T-helper 1 cell treated with Interleukin-12 subunit alpha and Interleukin-12 subunit beta and Interleukin-4 antibody, amounts not matched to agents 30 ng/mL and 1 ng/mL, for 36 hours (primary cell): ENCODE measurements at regions not wholly inside any gene's neighbourhood (a gene's known extent, or its start where the extent isn't known, plus 50 kb on each side); places are given as distances from the start of the nearest gene placed in this dataset.
"Not testable (repeated sequence)": the region's sequence is repeated elsewhere in the genome, so short reads cannot be mapped to it uniquely, and the experiment has no call there.

ENCODE experiments used
- intact Hi-C: fragments of 100-400 bp; cut with micrococcal nuclease; formaldehyde crosslinking; loops from one replicate; pipeline ENCODE4 v1.15.1; 2024

- intact Hi-C loops: no loop called here
Measured at GRCh38 chr13:44147648-44148047, 226.0 kb upstream of the SERP2 start.

GRCh38 chr13:44148159-44148914, 225.3 kb upstream of the SERP2 start:
- intact Hi-C loops: no loop called here

GRCh38 chr13:44149231-44149630, 224.4 kb upstream of the SERP2 start:
- intact Hi-C loops: not testable (repeated sequence)

GRCh38 chr13:44149821-44150220, 223.8 kb upstream of the SERP2 start:
- intact Hi-C loops: no loop called here

- intact Hi-C loops: no loop called here
Measured at GRCh38 chr13:44151474-44151873, 222.2 kb upstream of the SERP2 start.

- intact Hi-C loops: no loop called here
Measured at GRCh38 chr13:44153496-44153895, 220.1 kb upstream of the SERP2 start.

- intact Hi-C loops: no loop called here
Measured at GRCh38 chr13:44155422-44156293, 218.0 kb upstream of the SERP2 start.

- intact Hi-C loops: no loop called here
Measured at GRCh38 chr13:44156294-44156658, 217.3 kb upstream of the SERP2 start.

- intact Hi-C loops: no loop called here
Measured at GRCh38 chr13:44157606-44158005, 216.0 kb upstream of the SERP2 start.

GRCh38 chr13:44158098-44158521, 215.5 kb upstream of the SERP2 start:
- intact Hi-C loops: no loop called here

- intact Hi-C loops: no loop called here
Measured at GRCh38 chr13:44158881-44159632, 214.6 kb upstream of the SERP2 start.

GRCh38 chr13:44159633-44160279, 213.9 kb upstream of the SERP2 start:
- intact Hi-C loops: no loop called here

GRCh38 chr13:44160591-44161191, 212.9 kb upstream of the SERP2 start:
- intact Hi-C loops: no loop called here

GRCh38 chr13:44163108-44163507, 210.5 kb upstream of the SERP2 start:
- intact Hi-C loops: no loop called here

GRCh38 chr13:44165221-44165888, 208.3 kb upstream of the SERP2 start:
- intact Hi-C loops: no loop called here

- intact Hi-C loops: no loop called here
Measured at GRCh38 chr13:44165889-44166496, 207.6 kb upstream of the SERP2 start.

- intact Hi-C loops: no loop called here
Measured at GRCh38 chr13:44169018-44169911, 204.4 kb upstream of the SERP2 start.

- intact Hi-C loops: no loop called here
Measured at GRCh38 chr13:44170731-44171130, 202.9 kb upstream of the SERP2 start.

GRCh38 chr13:44171156-44171555, 202.5 kb upstream of the SERP2 start:
- intact Hi-C loops: no loop called here
